Hematopoietic multipotent progenitor cell (in vitro differentiated cells): ENCODE measurements at regions not wholly inside any gene's neighbourhood (a gene's known extent, or its start where the extent isn't known, plus 50 kb on each side); places are given as distances from the start of the nearest gene placed in this dataset.

Source experiments
- DNase-seq, 3 donors: peaks; one replicate each; pipeline ENCODE4 v3.0.0-alpha.2; 2011 to 2015; ENCODE audit warnings: low read depth in 2 of 3, low spot score in 2 of 3

- peak in 2 of 3 donors; percentile 16 to 20 for DNase-seq
Measured at GRCh38 chr13:51518827-51519226, 65.4 kb upstream of the WDFY2 start.

- no peak for DNase-seq
Measured at GRCh38 chr13:51519771-51520216, 64.5 kb upstream of the WDFY2 start.

GRCh38 chr13:51520524-51520923 lies 63.7 kb upstream of the WDFY2 start:
- DNase-seq = no peak

DNA sequence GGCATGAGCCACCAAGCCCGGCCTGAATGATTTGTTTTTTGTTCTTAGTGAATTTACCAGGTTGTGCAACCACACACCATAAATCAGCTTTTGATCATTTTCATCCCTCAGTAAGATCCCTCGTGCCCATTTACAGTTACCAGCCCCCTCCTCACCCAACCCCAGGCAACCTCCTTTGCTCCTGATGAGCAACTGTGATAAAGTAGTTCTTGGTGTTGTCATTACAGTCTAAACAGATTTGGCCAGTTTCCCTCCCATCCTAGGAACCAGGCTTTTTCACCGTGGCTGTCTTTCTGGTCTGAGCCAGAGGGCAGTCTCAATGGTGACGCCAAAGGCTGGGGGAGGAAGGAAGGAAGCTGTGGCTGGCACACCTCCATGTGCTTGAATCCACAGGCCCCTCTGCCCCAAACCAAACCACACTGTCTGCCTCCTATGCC lies 61.2 kb upstream of the WDFY2 start:
- peak in 2 of 3 donors; percentile 76 to 92 for DNase-seq

DNA sequence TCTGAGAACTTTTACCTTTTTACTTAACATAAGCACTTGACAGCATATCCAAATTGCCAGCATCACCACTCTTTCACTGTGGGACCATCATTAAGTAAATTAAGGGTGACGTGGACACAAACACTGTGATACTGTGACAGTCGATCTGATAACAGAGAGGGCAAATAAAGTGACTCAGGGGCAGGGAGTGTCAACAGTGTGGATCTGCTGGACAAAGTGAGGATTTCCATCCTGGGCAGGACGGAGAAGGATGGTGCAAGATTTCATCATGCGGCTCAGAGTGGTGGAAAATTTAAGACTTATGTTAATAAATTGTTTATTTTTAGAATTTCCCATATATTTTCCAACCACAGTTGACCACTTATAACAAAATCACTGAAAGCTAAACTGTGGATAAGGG lies 60.0 kb upstream of the WDFY2 start:
- DNase-seq = no peak

GRCh38 chr13:51524829-51525566 lies 59.3 kb upstream of the WDFY2 start:
- no peak for DNase-seq

GRCh38 chr13:51525567-51526167 lies 58.6 kb upstream of the WDFY2 start:
- DNase-seq = no peak

GRCh38 chr13:51526202-51526601 lies 58.1 kb upstream of the WDFY2 start:
- DNase-seq = no peak

GRCh38 chr13:51532736-51533197 lies 51.5 kb upstream of the WDFY2 start:
- DNase-seq = no peak

DNA sequence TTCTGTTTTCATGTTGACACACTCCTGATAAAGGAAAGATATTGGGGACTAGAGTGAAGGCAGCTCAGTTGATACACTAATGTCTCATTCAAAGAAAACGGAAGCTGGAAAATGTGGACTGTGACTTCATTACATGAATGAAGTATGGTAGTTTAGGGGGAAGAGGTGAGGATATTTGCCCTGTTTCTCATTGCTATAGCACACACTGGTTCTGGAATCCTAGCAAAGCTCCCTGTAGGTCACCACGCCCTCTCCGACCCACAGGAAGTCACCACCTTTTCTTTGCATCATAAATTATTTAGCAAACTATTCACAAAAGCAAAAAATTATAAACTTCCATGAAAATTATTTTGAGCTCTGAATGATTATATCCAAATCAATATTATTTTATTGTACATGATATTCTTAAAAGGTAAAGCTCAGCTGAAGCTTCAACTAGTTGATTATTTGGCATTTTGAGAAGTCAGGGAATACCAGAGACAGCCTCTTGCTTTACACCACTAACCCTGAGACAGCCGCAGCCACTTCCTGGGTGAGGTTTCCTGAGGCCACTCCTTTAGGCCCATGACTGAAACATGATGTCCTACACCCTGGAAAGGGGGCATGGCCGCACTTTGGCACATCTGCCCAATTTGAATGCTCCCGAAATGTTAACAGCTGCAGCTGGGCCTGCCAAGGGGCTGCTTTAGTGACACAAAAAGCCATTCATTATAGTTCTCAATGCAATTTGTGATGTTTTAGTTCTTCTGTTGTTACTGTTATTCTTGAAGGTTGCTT lies 50.0 kb upstream of the WDFY2 start:
- DNase-seq = no peak
